SHP77 treated with DMSO at 0.1 percent for 48 hours (cell line): ENCODE measurements at regions not wholly inside any gene's neighbourhood (a gene's known extent, or its start where the extent isn't known, plus 50 kb on each side); places are given as distances from the start of the nearest gene placed in this dataset.
A peak's percentile ranks its signal among the peaks of the same experiment; 100 is the strongest.

Experiments
- DNase-seq: peaks from one replicate; lab custom pipeline; 2025; lab: John Stamatoyannopoulos, UW

GRCh38 chr21:31566064-31566463 lies 93.4 kb upstream of the SOD1 start:
- no peak for DNase-seq

DNA sequence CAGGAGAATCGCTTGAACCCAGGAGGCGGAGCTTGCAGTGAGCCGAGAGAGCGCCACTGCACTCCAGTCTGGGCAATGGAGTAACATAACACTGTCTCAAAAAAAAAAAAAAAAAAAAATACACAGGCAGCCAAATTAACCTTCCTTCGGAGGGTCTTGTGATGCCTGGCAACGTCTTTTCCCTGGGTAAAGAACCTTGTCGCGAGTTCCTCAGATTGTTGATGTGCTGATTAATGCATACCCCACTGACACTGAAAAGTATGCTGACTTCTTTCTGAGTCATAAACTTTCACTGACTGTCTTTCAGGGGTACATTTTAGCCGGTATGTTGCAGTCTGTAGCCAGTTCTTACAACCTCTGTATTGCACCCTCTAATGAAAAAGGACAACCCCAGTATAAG lies 95.1 kb upstream of the SOD1 start:
- no peak for DNase-seq

GRCh38 chr21:31560479-31560878 lies 99.0 kb upstream of the SOD1 start:
- no peak for DNase-seq

- peak; percentile 53 for DNase-seq
These were observed 99.9 kb upstream of the SOD1 start for GRCh38 chr21:31559368-31560119.

DNA sequence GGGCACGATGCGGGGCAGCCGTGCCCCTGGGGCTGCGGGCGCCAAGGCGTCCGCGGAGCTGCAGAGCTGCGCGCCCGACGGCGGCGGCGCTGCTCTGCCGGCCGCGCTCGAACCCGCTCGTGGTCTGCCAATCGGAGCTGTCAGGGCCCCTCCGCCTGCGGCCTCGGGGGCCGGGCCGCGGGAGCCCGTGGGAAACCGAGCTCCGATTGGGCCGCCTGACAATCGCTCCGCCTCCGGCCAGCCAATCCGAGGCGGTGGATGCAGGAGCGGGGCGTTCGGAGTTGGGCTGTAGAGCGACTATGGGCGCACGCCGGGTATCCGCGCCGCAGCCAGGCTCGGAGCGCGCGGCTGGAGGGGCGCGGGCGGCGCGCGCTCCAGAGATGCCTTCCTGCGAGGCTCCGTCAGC lies 100.5 kb upstream of the SOD1 start:
- peak; percentile 47 for DNase-seq

DNA sequence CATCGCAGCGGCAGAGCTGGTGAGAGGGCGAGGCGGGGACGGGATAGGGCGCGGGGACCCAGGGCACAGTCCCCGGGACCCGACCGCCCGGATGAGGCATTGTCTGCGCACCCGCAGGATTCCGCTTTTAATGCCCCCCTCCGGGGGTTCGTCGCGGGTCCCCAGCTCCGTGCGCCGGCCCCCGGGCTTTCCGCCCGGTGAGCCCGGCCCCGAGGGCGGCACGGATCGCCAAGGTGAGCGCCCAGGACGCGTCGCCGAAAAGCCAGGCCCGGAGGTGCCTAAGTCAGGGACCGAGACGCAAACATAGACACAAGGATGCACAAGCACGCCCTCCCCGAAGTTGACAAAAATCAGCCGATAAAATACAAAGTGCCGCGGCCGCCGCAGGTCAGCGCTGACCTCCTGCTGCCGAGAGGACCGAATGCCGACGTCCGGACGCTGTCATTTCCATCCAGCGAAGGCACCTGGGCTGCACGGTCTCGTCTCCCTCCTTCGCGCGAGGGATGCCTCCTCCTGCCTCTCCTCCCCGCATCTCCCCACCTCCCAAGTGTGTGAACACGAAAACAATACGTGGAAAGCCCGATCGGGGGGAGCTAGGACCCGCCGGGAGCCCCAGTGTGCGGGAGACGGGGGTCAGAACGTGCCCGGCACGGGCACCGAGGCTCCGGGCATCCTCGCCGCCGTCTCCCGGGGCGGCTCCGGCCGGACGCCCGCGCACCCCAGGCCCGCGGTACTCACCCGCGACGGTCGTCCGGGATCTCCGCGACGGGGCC lies 101.1 kb upstream of the SOD1 start:
- no peak for DNase-seq

GRCh38 chr21:31557421-31558188 lies 101.9 kb upstream of the SOD1 start:
- DNase-seq: no peak

GRCh38 chr21:31556662-31557061 lies 102.8 kb upstream of the SOD1 start:
- DNase-seq: no peak

DNA sequence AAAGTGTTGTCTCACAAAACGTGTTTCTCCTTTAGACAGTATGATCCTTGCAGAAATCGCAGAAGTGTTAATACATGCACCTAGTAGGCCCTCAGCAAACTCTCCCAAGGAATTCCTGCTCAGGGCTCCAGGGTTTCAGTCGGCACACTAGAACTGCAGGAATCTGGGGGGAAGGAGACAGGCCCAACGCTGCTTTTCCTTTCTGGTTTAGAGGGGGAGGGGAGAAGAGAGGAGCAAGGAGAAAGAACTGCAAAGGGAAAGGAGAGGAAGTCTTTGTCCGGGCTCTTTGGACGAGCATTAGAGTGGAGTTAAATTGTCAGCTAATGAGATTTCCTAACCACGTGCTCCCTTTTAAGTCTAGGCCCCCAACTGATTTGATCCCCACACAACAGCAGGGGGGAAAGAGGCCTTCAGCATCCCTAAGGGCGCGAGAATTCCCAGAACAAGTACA lies 103.7 kb upstream of the SOD1 start:
- DNase-seq: no peak

DNA sequence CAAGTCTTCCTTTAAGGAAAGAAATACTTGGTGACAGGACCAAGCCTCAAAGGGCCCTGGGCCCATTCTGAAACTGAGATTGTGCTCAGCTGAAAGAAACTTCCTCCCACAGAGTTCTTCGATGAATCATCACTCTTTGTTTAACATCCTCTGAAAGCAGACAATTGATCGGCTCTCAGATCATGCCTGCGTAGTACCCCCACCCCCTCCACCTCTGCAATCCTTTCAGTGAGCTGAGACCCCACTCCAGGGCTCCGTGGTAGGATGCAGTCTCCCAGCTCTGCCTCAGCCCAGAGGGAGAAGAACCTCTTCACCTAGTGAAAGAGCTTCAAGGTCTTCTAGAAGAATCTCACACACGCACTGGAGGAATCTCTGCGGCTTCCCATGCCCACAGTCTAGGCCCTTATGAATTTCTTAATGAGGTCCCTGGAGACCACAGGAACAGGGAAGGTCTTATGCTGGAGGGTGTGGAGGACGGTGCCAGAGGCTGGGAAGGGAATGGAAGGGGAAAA lies 104.9 kb upstream of the SOD1 start:
- no peak for DNase-seq

DNA sequence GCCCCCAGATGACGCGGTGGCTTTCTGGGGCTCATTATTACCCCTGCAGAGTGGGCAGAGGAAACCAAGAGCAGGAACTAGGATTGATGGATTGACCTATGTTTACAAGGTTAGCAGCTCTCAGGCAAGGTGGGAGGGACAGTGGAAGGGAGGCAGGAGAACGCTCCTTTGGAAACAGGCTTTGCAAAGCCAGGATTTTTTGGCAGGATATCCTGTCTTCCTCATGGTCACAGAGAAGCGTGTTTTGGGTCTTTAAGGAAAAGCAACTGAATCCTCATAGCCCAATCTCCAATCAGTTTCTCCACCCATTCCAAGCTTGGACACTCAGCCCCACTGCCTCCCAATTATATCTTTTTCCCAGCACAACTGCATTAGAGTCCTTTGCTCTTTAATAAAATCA lies 105.6 kb upstream of the SOD1 start:
- DNase-seq: no peak

DNA sequence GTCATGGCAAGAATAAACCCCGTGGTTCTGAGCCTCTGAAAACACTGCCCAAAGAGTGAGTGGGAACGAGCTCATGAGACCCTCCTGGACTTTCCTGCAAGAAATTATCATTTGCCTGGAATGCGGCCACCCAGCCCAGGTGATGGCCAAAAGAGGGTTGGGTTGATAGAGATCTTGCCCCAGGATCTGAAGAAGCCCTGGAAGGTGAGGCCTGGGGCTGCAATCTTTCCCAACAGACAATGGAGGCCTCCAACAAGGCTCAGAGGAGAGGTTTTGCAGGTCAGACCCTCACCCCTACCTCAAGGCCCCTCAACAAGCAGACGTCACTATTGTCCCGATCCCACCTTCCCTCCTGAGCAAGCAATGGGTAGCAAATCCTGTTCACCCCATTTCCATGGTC lies 106.0 kb upstream of the SOD1 start:
- no peak for DNase-seq

DNA sequence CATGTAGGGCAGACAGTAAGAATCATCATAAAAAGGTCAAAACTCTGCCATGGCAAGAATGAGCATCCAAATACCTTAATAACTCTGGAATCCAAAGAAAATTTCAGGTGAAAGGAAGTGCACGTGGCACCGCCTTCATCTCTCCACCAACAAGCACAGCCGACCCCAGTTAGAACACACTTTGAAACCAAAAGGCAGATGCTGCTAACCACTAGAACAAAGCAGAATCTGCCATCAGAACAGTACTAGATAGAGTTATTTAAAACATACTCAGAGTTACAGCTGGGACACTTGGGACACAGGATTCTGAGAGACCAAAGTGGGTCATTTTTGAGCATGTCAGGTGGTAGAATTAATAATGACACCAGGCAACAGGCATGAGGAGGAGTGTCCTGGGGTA lies 106.7 kb upstream of the SOD1 start:
- DNase-seq: no peak

- no peak for DNase-seq
These were observed 109.4 kb upstream of the SOD1 start for GRCh38 chr21:31550070-31550469.

GRCh38 chr21:31548688-31549087 lies 110.8 kb upstream of the SOD1 start:
- no peak for DNase-seq

GRCh38 chr21:31546443-31547170 lies 112.9 kb upstream of the SOD1 start:
- no peak for DNase-seq

DNA sequence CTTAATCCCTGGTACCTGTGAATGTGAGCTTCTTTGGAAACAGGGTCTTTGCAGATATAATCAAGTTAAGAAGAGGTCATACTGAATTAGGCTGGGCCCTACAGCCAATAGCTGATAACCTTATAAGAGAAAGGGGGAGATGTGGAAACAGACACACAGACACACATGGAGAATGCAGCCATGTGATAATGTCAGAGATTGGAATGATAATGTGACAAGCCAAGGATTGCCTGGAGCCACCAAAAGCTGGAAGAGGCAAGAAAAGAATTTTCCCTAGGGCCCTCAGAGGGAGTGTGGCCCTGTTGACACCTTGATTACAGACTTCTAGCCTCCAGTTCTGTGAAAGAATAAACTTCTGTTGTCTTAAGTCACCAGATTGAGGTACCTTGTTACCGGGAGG lies 114.5 kb upstream of the SOD1 start:
- no peak for DNase-seq

DNA sequence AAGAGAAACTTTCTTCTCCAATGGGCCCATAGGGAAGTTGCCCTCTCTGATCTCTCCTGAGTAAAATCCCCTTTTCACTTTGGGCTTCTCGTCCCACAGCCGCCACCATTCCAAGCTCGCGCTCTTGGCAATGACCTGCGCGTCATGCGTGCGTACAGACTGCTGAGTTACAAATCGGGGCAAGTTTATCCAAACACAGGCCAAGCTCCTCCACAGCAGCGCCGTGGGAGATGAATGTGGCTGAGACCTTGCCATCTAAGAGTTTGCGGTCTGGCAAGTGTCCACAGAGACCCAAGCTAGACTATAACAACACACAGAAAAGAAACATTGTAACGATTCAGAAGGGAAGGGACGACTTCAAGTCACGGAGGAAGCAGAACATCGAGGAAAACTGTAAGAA lies 116.3 kb upstream of the SOD1 start:
- no peak for DNase-seq

DNA sequence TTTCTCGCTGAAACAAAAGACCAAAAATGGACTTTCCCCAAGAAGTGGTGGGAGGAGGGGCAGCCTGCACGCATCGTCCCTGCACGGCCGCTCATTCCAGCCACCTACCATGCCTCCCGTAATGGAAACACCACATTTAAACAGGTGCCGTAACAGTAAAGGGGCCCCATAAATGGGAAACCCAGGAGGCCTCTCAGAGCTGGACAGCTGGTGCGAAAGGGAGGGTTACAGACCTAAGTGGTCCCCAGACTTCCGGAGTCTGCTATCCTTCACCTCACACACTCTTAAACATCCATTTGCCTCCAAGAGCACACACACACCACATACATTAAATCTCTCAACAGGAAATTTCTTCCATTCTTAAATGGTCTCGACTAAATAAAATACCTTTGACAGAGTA lies 120.7 kb upstream of the SOD1 start:
- DNase-seq: no peak

DNA sequence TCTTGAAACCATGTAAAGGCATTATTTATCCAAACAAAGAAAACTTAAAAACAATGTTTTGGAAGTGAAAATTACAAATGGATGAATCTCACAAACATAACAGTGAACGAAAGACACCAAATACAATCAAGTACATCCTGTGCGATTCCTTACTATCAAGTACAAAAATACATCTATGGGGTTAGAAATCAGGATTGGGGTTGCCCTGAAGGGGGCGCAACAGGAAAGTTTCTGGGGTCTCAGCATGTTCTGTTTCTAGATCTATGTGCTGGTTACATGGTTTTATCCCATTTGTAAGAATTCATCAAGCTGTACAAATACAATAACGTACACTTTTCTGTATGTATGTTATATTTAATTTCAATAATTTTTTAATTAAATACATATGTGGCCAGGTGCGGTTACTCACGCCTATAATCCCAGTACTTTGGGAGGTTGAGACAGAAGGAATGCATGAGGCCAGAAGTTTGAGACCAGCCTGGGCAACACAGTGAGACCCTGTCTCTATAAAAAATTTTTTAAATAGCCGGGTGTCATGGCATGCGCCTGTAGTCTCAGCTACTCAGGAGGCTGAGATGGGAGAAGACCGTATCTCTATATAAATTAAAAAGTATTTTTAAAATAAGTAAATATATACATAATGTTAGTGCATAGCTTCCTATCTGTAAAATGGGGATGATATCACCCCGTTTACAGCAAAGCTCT lies 121.5 kb upstream of the SOD1 start:
- DNase-seq: no peak

GRCh38 chr21:31536138-31536537 lies 123.4 kb upstream of the SOD1 start:
- no peak for DNase-seq
